ENCODE measurements at regions not wholly inside any gene's neighbourhood (a gene's known extent, or its start where the extent isn't known, plus 50 kb on each side); places are given as distances from the start of the nearest gene placed in this dataset.

DNA sequence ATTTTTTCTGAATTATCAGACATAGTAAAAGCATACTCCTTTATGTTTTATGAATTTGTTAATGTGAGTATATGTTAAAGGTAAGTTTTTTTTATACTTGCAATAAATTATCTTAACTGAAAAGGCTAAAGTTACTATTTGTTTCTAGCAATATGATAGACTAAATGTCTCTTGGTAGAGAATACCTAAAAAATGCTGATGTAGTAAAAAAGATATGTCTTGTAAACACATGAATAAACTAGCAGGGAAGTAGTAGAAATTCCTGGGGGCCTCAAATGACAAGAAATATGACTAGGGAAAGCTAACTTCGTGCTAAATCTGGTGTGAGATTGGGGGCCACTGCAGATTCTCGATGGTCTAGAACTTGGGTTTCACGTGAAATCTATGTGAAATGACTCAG, 188.1 kb upstream of the CACNA1E start:
- no peaks in the 10 kb centered on the region for H3K4me1 ChIP-seq
- TF ChIP-seq, protein P1, sequence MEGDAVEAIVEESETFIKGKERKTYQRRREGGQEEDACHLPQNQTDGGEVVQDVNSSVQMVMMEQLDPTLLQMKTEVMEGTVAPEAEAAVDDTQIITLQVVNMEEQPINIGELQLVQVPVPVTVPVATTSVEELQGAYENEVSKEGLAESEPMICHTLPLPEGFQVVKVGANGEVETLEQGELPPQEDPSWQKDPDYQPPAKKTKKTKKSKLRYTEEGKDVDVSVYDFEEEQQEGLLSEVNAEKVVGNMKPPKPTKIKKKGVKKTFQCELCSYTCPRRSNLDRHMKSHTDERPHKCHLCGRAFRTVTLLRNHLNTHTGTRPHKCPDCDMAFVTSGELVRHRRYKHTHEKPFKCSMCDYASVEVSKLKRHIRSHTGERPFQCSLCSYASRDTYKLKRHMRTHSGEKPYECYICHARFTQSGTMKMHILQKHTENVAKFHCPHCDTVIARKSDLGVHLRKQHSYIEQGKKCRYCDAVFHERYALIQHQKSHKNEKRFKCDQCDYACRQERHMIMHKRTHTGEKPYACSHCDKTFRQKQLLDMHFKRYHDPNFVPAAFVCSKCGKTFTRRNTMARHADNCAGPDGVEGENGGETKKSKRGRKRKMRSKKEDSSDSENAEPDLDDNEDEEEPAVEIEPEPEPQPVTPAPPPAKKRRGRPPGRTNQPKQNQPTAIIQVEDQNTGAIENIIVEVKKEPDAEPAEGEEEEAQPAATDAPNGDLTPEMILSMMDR (IDR thresholded peaks at IDR 0.05; ENCODE audit: low read depth, low read length), result no peak
- no peaks in the 10 kb centered on the region for H3K36me3 ChIP-seq
- DNase-seq, result no peak
- H3K27me3 ChIP-seq, result no peaks in the 10 kb centered on the region
- no peak overlapping the region for H3K4me3 ChIP-seq (ENCODE audit: low read depth, low read length)
- H3K9me3 ChIP-seq, result no peaks in the 10 kb centered on the region

DNA sequence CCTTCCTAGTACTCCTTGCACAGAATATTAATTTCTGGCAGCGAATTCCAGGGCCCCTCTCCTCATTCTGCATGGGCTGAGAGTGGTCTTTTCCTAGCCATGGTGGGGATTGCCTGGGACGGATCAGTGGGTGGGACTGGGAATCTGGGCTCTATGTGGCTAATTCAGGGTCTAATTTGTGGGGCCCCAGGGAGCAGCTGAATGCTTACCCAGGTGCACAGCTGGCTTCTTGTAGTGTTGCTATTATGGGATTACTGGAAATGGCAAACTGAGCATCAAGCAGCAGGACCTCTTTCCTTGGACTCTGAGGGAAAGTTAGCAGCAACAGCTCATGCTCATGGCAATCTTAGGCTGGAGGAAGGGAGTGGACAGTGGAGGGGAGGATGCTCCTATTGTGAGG, 187.1 kb upstream of the CACNA1E start:
- Histone ChIP-seq H3K4me1 (no peaks in the 10 kb centered on the region), H3K36me3 (no peaks in the 10 kb centered on the region), H3K27me3 (no peaks in the 10 kb centered on the region), H3K9me3 (no peaks in the 10 kb centered on the region), H3K4me3 (ENCODE audit: low read depth, low read length) (no peak overlapping the region)
- TF ChIP-seq, protein P1 (IDR thresholded peaks at IDR 0.05; ENCODE audit: low read depth, low read length), result no peak
- DNase-seq, result no peak

DNA sequence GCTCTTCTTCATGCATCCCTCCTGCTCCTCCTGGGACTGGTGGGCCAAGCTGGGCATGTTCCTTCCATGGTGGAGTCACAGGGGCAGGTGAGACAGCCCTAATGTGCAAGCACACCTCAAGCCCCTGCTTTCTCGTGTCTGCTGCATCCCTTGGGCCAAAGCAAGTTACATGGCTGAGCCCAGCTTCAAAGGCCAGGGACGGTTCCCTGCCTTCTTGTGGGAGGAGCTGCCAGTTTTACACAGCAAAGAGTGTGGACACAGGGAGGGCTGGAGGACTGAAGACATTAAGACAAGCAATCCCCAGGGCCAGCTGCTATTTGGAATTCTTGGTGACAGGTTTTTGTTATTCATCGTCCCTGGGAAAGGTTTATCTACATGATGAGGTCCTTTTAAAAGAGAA, 175.2 kb upstream of the CACNA1E start:
- TF ChIP-seq, protein P1 (IDR thresholded peaks at IDR 0.05; ENCODE audit: low read depth, low read length), result no peak
- DNase-seq, result no peak
- Histone ChIP-seq H3K4me1 (no peaks in the 10 kb centered on the region), H3K36me3 (no peaks in the 10 kb centered on the region), H3K9me3 (no peaks in the 10 kb centered on the region), H3K4me3 (ENCODE audit: low read depth, low read length) (no peak overlapping the region), H3K27me3 (peaks cover 31% of the 10 kb centered on the region)

DNA sequence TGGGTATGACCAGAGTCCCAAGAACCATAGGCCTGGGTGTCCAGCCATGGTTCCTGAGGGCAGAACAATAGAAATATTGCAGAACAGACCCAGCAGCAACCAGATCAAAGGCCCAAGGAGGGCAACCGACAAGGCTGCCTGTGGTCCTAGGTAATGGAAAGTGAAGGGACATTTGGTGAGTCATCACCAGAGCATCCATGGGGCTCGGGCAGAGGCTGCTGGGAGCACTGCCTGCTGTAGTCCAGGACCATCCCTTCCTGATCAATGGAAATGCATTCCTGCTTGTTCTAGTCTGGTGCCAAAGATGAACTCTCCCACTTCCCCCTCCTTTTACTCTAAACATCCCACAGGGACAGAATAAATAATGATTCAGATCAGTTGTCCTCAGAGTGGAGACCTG, 172.8 kb upstream of the CACNA1E start:
- TF ChIP-seq, protein P1 (IDR thresholded peaks at IDR 0.05; ENCODE audit: low read depth, low read length), result no peak
- no peak overlapping the region for H3K4me3 ChIP-seq (ENCODE audit: low read depth, low read length)
- no peaks in the 10 kb centered on the region for H3K4me1 ChIP-seq
- H3K27me3 ChIP-seq, result peaks cover 33% of the 10 kb centered on the region
- H3K36me3 ChIP-seq, result no peaks in the 10 kb centered on the region
- H3K9me3 ChIP-seq, result no peaks in the 10 kb centered on the region; the same call in 1 of the 2 replicates
- DNase-seq, result no peak

DNA sequence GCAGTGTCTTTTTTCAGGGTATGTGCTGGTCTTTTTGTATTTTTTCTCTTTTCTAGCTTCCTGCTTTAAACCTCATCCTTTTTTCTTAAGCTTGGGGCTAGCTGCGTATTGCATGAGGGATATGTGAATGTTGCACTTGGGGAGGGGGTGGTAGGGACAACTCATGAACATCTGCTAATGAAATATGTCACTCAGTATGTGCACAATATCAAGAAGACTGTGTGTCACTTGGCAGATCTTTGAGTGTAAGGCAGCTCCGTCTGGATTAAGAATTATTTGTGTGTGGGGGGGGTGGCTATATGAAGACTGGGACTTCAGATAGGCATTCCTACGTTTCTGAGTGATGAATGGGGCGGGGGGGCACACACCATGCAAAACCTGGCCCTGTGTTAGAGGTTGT, 170.4 kb upstream of the CACNA1E start:
- Histone ChIP-seq H3K36me3 (no peaks in the 10 kb centered on the region), H3K4me3 (ENCODE audit: low read depth, low read length) (no peak overlapping the region), H3K4me1 (no peaks in the 10 kb centered on the region), H3K9me3 (no peaks in the 10 kb centered on the region; the same call in 1 of the 2 replicates), H3K27me3 (peaks cover 41% of the 10 kb centered on the region)
- TF ChIP-seq, protein P1 (IDR thresholded peaks at IDR 0.05; ENCODE audit: low read depth, low read length), result no peak
- DNase-seq, result no peak

DNA sequence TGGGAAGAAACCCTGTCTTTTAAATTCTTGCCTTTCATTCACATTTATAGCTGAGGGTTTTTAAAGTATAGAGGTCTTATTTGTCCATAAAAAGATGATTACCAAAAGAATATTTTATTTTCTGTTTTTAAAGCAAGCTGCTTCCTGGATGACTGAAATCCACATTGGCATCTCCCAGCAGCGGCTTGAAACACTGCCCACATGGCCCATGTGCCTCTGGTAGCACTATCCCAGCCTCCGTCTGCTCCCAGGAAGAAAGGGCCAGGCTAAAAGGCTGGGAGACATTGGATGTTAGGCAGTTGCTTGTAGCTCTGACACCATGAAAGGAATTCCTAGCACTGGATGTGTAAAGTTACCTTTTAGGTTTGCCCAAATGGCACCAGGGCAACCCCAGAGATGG, 169.9 kb upstream of the CACNA1E start:
- Histone ChIP-seq H3K9me3 (no peaks in the 10 kb centered on the region; the same call in 1 of the 2 replicates), H3K36me3 (no peaks in the 10 kb centered on the region), H3K4me1 (no peaks in the 10 kb centered on the region), H3K4me3 (ENCODE audit: low read depth, low read length) (no peak overlapping the region), H3K27me3 (peaks cover 42% of the 10 kb centered on the region)
- TF ChIP-seq, protein P1 (IDR thresholded peaks at IDR 0.05; ENCODE audit: low read depth, low read length), result no peak
- DNase-seq, result no peak
